WTC11 (cell line): ENCODE measurements at regions not wholly inside any gene's neighbourhood (a gene's known extent, or its start where the extent isn't known, plus 50 kb on each side); places are given as distances from the start of the nearest gene placed in this dataset.

ENCODE experiments used
- ATAC-seq: fragments of 200-7000 bp; cut with Tn5 transposase; 2 replicates; pipeline ENCODE4 v1.10.0; 2021; ENCODE audit warnings: mild to moderate bottlenecking, moderate library complexity
- CTCF ChIA-PET: fragments of 300-600 bp; sonication (Branson Sonifier 250); formaldehyde crosslinking; loops from one replicate; lab custom pipeline; 2021; ENCODE audit warnings: antibody characterized with exemption; lab: Charles Lee
- POLR2A ChIA-PET: fragments of 350-600 bp; sonication (Branson Sonifier 250); formaldehyde crosslinking; loops from one replicate; lab custom pipeline; 2021; ENCODE audit warnings: antibody characterized with exemption; lab: Charles Lee
- DNase-seq: peaks from one replicate; pipeline ENCODE4 v3.0.0; 2021; ENCODE audit warnings: low spot score
- H3K27ac Mint-ChIP-seq: 2 replicates; pipeline ENCODE4 v1.8.0; 2021; ENCODE audit warnings: mixed read lengths
- H3K27me3 Mint-ChIP-seq: 2 replicates; pipeline ENCODE4 v1.8.0; 2021; ENCODE audit warnings: low read depth, mild to moderate bottlenecking, moderate library complexity, mixed read lengths
- H3K36me3 Mint-ChIP-seq: 2 replicates; pipeline ENCODE4 v1.8.0; 2021; ENCODE audit warnings: mixed read lengths
- H3K4me1 Mint-ChIP-seq: 2 replicates; pipeline ENCODE4 v1.8.0; 2022; ENCODE audit warnings: mixed read lengths
- H3K4me3 Mint-ChIP-seq: 2 replicates; pipeline ENCODE4 v1.8.0; 2021; ENCODE audit warnings: mild to moderate bottlenecking, moderate library complexity, mixed read lengths
- H3K9me3 Mint-ChIP-seq: 2 replicates; pipeline ENCODE4 v1.8.0; 2021; ENCODE audit warnings: mixed read lengths
- E2F5 ChIP-seq: sonication (generic); formaldehyde crosslinking; IDR thresholded peaks from 2 replicates; pipeline ENCODE4 v1.8.1; 2022; ENCODE audit warnings: mild to moderate bottlenecking, moderate library complexity, missing genetic modification reagents
- ERG ChIP-seq: fragments of 250-450 bp; sonication (Bioruptor Pico); IDR thresholded peaks from 2 replicates; pipeline ENCODE4 v1.8.0; 2021; ENCODE audit warnings: mild to moderate bottlenecking
- ETV6 ChIP-seq: sonication (generic); formaldehyde crosslinking; IDR thresholded peaks from 2 replicates; pipeline ENCODE4 v1.8.1; 2022; ENCODE audit warnings: mild to moderate bottlenecking, missing genetic modification reagents
- GRHL2 ChIP-seq: fragments of 250-450 bp; sonication (Bioruptor Pico); IDR thresholded peaks from 2 replicates; pipeline ENCODE4 v1.8.0; 2022; ENCODE audit warnings: mild to moderate bottlenecking, moderate library complexity; ENCODE audit not compliant: insufficient replicate concordance, severe bottlenecking
- IRF2 ChIP-seq: sonication (generic); formaldehyde crosslinking; IDR thresholded peaks from 2 replicates; pipeline ENCODE4 v1.8.0; 2022; ENCODE audit warnings: low read depth, missing genetic modification reagents, borderline replicate concordance
- JUN ChIP-seq: sonication (generic); formaldehyde crosslinking; IDR thresholded peaks from 2 replicates; pipeline ENCODE4 v1.8.0; 2023; ENCODE audit warnings: mild to moderate bottlenecking, missing genetic modification reagents
- MAX ChIP-seq: sonication (generic); formaldehyde crosslinking; IDR thresholded peaks from 2 replicates; pipeline ENCODE4 v1.8.0; 2022; ENCODE audit warnings: mild to moderate bottlenecking, missing genetic modification reagents
- NR1H2 ChIP-seq: sonication (generic); formaldehyde crosslinking; IDR thresholded peaks from 2 replicates; pipeline ENCODE4 v1.9.0; 2021; ENCODE audit warnings: mild to moderate bottlenecking, moderate library complexity, missing genetic modification reagents
- RELA ChIP-seq: sonication (generic); formaldehyde crosslinking; IDR thresholded peaks from 2 replicates; pipeline ENCODE4 v1.8.1; 2022; ENCODE audit warnings: missing genetic modification reagents, mild to moderate bottlenecking, borderline replicate concordance
- TEAD1 ChIP-seq: sonication (generic); formaldehyde crosslinking; IDR thresholded peaks from 2 replicates; pipeline ENCODE4 v1.8.0; 2022; ENCODE audit warnings: mild to moderate bottlenecking, missing genetic modification reagents
- ZNF138 ChIP-seq: sonication (generic); formaldehyde crosslinking; conservative IDR thresholded peaks from 2 replicates; pipeline ENCODE4 v1.8.1; 2022; ENCODE audit warnings: mild to moderate bottlenecking, moderate library complexity, missing genetic modification reagents
- ZNF232 ChIP-seq: sonication (generic); formaldehyde crosslinking; IDR thresholded peaks from 2 replicates; pipeline ENCODE4 v1.8.0; 2022; ENCODE audit warnings: mild to moderate bottlenecking, missing genetic modification reagents
- ZNF263 ChIP-seq: sonication (generic); formaldehyde crosslinking; IDR thresholded peaks from 2 replicates; pipeline ENCODE4 v1.8.1; 2022; ENCODE audit warnings: low read depth, mild to moderate bottlenecking, moderate library complexity, missing genetic modification reagents
- ZNF425 ChIP-seq: fragments of 250-450 bp; sonication (Bioruptor Pico); conservative IDR thresholded peaks from 2 replicates; pipeline ENCODE4 v1.9.0; 2021; ENCODE audit warnings: mild to moderate bottlenecking
- TF ChIP-seq, protein P1 (sequence below): sonication (generic); formaldehyde crosslinking; IDR thresholded peaks from 2 replicates; pipeline ENCODE4 v1.8.0; 2023; ENCODE audit warnings: mild to moderate bottlenecking, missing genetic modification reagents
- TF ChIP-seq, protein P2 (sequence below): sonication (generic); formaldehyde crosslinking; IDR thresholded peaks from 2 replicates; pipeline ENCODE4 v1.8.1; 2022; ENCODE audit warnings: missing genetic modification reagents, borderline replicate concordance
- TF ChIP-seq, protein P3 (sequence below): fragments of 200-600 bp; IDR thresholded peaks from 2 replicates; pipeline ENCODE4 v1.8.0; 2022; ENCODE audit warnings: antibody characterized with exemption
- TF ChIP-seq, protein P4 (sequence below): sonication (generic); formaldehyde crosslinking; conservative IDR thresholded peaks from 2 replicates; pipeline ENCODE4 v1.8.1; 2022; ENCODE audit warnings: mild to moderate bottlenecking, missing genetic modification reagents
- TF ChIP-seq, protein P5 (sequence below): sonication (generic); formaldehyde crosslinking; IDR thresholded peaks from 2 replicates; pipeline ENCODE4 v1.8.0; 2022; ENCODE audit warnings: missing genetic modification reagents

GRCh38 chr2:16080071-16080470 is 139.7 kb downstream of the MYCN start:
- H3K4me3 Mint-ChIP-seq, result no peak overlapping the region
- H3K27me3 Mint-ChIP-seq, result no peaks in the 10 kb centered on the region; the same call in 1 of the 2 replicates
- TF ChIP-seq, protein P1, sequence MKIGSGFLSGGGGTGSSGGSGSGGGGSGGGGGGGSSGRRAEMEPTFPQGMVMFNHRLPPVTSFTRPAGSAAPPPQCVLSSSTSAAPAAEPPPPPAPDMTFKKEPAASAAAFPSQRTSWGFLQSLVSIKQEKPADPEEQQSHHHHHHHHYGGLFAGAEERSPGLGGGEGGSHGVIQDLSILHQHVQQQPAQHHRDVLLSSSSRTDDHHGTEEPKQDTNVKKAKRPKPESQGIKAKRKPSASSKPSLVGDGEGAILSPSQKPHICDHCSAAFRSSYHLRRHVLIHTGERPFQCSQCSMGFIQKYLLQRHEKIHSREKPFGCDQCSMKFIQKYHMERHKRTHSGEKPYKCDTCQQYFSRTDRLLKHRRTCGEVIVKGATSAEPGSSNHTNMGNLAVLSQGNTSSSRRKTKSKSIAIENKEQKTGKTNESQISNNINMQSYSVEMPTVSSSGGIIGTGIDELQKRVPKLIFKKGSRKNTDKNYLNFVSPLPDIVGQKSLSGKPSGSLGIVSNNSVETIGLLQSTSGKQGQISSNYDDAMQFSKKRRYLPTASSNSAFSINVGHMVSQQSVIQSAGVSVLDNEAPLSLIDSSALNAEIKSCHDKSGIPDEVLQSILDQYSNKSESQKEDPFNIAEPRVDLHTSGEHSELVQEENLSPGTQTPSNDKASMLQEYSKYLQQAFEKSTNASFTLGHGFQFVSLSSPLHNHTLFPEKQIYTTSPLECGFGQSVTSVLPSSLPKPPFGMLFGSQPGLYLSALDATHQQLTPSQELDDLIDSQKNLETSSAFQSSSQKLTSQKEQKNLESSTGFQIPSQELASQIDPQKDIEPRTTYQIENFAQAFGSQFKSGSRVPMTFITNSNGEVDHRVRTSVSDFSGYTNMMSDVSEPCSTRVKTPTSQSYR (CRISPR knock-in tag), result no peak
- TF ChIP-seq, protein P2, sequence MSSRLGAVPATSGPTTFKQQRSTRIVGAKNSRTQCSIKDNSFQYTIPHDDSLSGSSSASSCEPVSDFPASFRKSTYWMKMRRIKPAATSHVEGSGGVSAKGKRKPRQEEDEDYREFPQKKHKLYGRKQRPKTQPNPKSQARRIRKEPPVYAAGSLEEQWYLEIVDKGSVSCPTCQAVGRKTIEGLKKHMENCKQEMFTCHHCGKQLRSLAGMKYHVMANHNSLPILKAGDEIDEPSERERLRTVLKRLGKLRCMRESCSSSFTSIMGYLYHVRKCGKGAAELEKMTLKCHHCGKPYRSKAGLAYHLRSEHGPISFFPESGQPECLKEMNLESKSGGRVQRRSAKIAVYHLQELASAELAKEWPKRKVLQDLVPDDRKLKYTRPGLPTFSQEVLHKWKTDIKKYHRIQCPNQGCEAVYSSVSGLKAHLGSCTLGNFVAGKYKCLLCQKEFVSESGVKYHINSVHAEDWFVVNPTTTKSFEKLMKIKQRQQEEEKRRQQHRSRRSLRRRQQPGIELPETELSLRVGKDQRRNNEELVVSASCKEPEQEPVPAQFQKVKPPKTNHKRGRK (CRISPR knock-in tag), result no peak
- no peak for TF ChIP-seq ZNF138 (CRISPR knock-in tag)
- TF ChIP-seq E2F5 (CRISPR knock-in tag), result no peak
- no peak for TF ChIP-seq IRF2 (CRISPR knock-in tag)
- TF ChIP-seq TEAD1, result no peak
- TF ChIP-seq NR1H2, result no peak
- no peak for TF ChIP-seq JUN
- no peak for TF ChIP-seq MAX (CRISPR knock-in tag)
- TF ChIP-seq, protein P3, sequence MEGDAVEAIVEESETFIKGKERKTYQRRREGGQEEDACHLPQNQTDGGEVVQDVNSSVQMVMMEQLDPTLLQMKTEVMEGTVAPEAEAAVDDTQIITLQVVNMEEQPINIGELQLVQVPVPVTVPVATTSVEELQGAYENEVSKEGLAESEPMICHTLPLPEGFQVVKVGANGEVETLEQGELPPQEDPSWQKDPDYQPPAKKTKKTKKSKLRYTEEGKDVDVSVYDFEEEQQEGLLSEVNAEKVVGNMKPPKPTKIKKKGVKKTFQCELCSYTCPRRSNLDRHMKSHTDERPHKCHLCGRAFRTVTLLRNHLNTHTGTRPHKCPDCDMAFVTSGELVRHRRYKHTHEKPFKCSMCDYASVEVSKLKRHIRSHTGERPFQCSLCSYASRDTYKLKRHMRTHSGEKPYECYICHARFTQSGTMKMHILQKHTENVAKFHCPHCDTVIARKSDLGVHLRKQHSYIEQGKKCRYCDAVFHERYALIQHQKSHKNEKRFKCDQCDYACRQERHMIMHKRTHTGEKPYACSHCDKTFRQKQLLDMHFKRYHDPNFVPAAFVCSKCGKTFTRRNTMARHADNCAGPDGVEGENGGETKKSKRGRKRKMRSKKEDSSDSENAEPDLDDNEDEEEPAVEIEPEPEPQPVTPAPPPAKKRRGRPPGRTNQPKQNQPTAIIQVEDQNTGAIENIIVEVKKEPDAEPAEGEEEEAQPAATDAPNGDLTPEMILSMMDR, result no peak
- no peak for TF ChIP-seq ZNF425 (CRISPR knock-in tag)
- TF ChIP-seq, protein P4, sequence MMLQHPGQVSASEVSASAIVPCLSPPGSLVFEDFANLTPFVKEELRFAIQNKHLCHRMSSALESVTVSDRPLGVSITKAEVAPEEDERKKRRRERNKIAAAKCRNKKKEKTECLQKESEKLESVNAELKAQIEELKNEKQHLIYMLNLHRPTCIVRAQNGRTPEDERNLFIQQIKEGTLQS (CRISPR knock-in tag), result no peak
- TF ChIP-seq RELA (CRISPR knock-in tag), result no peak
- ChIA-PET CTCF (interaction anchor here (1.3 kb wide), 1 partner anchor 46 kb away, joined by 3 read pairs; no protein-coding TSS in a partner anchor), POLR2A (interaction anchor here (1.0 kb wide), 1 partner anchor 25 kb away, joined by 3 read pairs; no protein-coding TSS in a partner anchor)
- H3K9me3 Mint-ChIP-seq, result peaks cover 4% of the 10 kb centered on the region
- no peak overlapping the region for H3K27ac Mint-ChIP-seq
- peaks cover 3% of the 10 kb centered on the region for H3K36me3 Mint-ChIP-seq
- peaks cover 40% of the 10 kb centered on the region for H3K4me1 Mint-ChIP-seq
- ATAC-seq (no peak), DNase-seq (no peak)

GRCh38 chr2:16079637-16080036 is 139.3 kb downstream of the MYCN start:
- peaks cover 35% of the 10 kb centered on the region for H3K4me1 Mint-ChIP-seq
- ChIA-PET CTCF (interaction anchor here (1.3 kb wide), 1 partner anchor 46 kb away, joined by 3 read pairs; no protein-coding TSS in a partner anchor), POLR2A (interaction anchor here (1.0 kb wide), 1 partner anchor 26 kb away, joined by 3 read pairs; no protein-coding TSS in a partner anchor)
- no peak overlapping the region for H3K4me3 Mint-ChIP-seq
- no peak overlapping the region for H3K27ac Mint-ChIP-seq
- no peaks in the 10 kb centered on the region; the same call in 1 of the 2 replicates for H3K27me3 Mint-ChIP-seq
- ATAC-seq (no peak; the same call in none of the 2 replicates), DNase-seq (no peak)
- H3K9me3 Mint-ChIP-seq, result peaks cover 4% of the 10 kb centered on the region
- peaks cover 3% of the 10 kb centered on the region for H3K36me3 Mint-ChIP-seq
- TF ChIP-seq ZNF232, result no peak
- no peak for TF ChIP-seq IRF2 (CRISPR knock-in tag)
- no peak for TF ChIP-seq GRHL2
- no peak for TF ChIP-seq ERG (CRISPR knock-in tag)
- TF ChIP-seq ETV6 (CRISPR knock-in tag), result no peak
- TF ChIP-seq ZNF263 (CRISPR knock-in tag), result no peak
- TF ChIP-seq, protein P5, sequence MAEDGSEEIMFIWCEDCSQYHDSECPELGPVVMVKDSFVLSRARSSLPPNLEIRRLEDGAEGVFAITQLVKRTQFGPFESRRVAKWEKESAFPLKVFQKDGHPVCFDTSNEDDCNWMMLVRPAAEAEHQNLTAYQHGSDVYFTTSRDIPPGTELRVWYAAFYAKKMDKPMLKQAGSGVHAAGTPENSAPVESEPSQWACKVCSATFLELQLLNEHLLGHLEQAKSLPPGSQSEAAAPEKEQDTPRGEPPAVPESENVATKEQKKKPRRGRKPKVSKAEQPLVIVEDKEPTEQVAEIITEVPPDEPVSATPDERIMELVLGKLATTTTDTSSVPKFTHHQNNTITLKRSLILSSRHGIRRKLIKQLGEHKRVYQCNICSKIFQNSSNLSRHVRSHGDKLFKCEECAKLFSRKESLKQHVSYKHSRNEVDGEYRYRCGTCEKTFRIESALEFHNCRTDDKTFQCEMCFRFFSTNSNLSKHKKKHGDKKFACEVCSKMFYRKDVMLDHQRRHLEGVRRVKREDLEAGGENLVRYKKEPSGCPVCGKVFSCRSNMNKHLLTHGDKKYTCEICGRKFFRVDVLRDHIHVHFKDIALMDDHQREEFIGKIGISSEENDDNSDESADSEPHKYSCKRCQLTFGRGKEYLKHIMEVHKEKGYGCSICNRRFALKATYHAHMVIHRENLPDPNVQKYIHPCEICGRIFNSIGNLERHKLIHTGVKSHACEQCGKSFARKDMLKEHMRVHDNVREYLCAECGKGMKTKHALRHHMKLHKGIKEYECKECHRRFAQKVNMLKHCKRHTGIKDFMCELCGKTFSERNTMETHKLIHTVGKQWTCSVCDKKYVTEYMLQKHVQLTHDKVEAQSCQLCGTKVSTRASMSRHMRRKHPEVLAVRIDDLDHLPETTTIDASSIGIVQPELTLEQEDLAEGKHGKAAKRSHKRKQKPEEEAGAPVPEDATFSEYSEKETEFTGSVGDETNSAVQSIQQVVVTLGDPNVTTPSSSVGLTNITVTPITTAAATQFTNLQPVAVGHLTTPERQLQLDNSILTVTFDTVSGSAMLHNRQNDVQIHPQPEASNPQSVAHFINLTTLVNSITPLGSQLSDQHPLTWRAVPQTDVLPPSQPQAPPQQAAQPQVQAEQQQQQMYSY (CRISPR knock-in tag), result no peak
